OCI-M1 (cell line): ENCODE measurements at regions not wholly inside any gene's neighbourhood (a gene's known extent, or its start where the extent isn't known, plus 50 kb on each side); places are given as distances from the start of the nearest gene placed in this dataset.

Experiments used
- DNase-seq: peaks from one replicate; lab custom pipeline; 2025; lab: John Stamatoyannopoulos, UW

DNA sequence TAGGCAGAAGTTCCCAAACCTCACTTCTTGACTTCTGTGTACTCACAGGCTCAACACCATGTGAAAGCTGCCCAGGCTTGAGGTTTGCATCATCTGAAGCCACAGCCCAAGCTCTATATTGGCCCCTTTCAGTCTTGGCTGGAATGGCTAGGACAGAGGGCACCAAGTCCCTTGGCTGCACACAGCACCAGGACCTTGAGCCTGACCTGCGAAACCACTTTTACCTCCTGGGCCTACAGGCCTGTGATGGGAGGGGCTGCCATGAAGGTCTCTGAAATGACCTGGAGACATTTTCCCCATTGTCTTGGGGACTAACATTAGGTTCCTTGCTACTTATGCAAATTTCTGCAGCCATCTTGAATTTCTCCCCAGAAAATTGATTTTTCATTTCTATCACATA lies 288.3 kb upstream of the ZC3H12C start:
- no peak for DNase-seq

DNA sequence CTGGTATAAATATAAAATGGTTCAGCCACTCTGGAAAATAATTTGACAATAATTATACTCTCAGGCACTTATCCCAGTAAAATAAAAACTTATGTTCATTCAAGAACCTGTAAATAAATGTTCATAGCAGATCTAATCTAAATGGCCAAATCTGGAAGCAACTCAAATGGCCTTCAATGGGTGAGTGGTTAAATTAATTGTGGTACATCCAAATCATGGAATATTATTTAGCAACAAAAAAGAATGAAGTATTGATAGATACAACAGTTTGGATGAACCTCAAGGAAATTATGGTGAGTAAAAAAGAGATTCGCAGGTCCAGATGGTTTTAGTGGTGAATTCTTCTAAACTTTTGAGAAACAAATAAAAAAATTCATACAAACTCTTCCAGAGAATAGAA lies 287.0 kb upstream of the ZC3H12C start:
- DNase-seq = no peak

DNA sequence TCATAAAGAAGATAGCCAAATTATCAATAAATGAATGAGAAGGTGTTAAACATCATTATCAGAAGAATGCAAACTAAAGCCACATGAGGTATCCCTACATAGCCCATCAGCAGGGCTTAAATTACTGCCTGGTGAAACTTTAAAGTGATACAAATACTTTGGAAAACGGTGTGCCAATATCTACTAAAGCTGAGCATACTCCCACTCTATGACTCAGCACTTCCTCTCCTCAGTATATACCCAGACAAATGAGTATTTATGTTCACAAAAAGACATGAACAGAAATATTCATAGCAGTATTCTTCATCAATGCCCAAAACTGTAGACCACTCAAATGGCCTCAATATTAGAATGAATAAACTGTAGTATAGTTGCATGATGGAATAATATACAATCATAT lies 284.6 kb upstream of the ZC3H12C start:
- DNase-seq = peak; percentile 85

DNA sequence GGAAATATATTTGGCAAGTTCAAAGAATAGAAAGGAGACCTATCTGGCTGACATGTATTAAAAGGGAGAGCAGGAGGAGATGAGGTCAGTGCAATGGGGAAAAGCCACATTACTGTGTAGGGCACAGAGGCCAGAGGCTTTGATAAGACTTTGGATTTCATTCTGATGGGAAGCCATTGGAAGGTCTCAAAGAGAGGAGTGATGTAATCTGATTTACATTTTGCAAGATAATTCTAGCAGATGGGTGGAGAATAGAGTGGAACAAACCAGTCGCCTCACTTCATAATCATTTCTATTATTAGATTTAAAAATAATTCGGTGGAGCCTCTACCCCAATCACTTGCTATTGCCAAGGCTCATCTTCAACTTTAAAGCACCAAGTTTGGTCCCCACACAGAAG lies 278.4 kb upstream of the ZC3H12C start:
- no peak for DNase-seq

DNA sequence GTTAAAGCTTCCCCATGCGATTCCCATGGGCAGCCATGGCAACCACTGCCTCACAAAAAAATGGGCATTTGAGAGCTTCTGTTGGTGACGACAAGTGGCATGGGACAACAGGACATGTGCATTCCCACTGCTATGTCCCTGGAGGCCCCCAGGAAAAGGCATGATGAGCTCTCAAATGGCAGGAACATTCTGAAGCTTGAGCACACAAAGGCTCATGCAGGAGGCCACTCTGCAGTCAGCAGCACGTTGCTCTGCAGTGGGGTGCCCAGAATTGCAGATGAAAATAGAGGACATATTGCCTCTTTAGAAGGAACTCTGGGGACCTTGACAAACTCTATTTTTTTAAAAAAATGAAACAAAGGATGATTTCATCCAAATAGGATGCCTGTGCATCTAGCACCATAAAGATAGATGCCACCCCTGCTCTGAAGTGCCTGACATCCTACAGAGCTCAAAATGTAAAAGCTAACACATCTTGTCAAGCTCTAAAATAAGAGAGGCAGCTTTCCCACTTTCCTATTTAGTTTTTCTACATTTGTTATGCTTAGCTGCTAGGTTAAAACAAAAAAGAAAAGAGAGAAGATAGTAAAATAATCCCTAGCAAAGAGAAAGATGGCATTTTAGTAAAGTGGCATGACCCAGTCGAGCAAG lies 277.6 kb upstream of the ZC3H12C start:
- no peak for DNase-seq

DNA sequence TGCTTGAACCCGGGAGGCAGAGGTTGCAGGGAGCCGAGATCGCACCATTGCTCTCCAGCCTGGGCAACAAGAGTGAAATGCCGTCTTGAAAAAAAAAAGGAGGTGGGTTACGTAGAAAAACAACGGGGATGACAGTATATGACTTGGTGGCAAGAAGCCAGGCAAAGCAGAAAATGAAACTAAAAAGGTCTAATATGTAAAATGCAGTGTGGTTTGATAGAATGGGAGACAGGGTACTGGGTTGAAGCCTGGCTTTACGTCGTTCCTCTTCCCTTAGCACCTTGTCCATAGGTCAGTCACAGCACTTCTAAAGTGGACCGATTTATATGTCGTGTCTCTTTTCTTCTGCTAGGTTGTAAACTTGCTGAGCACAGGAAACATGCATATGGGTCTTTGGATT lies 274.9 kb upstream of the ZC3H12C start:
- peak; percentile 78 for DNase-seq

DNA sequence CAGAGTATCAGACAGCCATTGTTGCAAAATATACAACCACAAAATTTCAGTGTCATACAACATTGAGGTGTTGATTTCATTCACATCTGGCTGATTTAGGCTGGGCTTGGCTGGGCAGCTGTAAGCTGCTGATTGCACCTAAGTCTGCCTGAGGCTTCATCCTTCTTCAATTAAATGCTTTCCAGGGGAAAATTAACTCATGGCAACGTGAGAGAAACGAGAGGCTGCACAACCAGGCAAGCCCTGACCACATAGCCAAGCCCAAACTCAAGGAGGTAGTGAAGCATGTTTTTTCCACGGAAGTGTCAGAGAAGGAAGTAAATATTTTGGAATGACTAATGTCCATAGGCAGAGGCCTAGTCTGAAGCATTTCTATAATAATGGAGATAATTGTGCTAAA lies 273.8 kb upstream of the ZC3H12C start:
- peak; percentile 58 for DNase-seq

DNA sequence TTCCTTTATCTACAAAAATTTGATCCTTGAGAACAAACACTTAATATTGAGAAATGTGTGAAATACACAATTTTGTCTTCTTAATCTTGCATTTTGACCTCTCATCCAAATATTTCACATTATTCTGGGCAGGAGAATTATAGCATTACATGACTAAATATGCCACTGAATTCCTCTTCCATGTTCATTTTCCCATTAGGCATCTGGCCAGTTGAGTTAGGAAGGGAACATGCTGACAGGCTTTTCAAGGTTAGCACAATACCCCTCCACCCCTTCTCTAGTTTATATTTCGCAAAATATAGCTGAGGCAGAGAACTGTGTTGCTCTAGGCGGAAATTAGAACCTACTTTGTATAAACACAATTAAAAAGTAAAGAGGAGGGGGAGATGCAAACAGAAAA lies 271.7 kb upstream of the ZC3H12C start:
- no peak for DNase-seq

DNA sequence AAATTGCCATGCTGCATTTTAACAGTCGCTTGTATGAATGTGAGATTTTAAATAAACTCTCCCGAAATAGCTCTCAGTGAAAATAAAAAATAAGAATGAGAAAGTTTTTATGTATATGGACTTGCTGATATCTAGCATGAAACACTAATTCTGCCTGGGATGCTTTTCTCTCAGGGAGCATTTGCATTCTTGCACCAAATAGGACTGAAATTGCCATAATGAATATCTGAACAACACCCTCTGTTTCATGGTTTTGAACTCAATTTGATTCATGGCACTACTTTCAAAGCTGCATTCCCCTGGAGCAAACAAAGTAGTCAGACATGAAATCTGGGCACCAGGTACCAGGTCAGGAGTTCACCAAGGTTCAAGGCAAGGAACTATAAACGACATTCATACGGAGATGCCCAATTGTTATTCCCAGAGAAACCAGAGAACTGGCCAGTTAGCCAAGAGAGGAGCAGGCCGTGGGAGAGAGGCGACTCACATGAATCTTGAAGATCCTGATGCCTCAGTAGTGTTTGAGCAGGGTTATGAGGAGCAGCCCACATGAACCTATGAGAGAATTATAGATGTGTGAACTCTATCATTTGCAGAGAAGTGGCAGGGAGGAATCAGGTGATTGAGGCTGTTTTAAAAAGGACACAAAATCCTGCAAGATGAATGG lies 270.6 kb upstream of the ZC3H12C start:
- DNase-seq = no peak

DNA sequence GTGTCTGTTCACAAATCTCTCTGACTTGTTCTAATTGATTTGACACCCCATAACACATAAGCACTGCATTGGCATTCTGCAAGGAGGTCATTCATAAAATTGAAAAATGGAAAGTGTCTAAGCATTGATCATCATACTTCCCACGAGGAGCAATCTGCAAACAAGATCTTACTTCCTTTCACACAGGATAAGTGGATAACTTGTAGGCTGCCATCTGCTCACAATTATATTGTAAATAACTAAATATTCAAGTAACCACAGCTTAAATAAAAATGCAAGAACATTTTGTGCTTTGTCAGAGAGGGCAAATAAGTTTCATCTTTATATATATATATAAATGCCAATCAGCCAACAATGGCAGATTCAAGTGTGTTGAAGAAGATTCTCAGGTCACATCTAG lies 264.8 kb upstream of the ZC3H12C start:
- no peak for DNase-seq

DNA sequence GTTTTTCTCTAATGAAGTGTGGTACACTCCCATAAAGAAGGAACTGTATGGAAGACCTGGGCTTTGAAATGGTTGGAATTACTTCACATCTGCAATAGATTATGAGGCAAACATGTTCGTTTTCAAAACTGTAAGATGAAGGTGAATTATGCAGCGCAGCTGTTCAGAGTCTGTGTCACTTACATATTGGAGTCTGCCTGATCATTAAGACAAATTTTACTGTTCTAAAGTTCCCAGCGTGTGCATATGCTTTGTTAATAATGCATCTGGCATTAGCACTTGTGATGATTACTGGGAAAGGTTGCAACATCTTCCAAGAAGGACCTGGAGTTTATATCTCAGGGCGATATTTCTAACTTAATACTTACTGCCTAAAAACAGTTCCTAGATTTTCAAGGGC lies 255.2 kb upstream of the ZC3H12C start:
- DNase-seq = peak; percentile 47

DNA sequence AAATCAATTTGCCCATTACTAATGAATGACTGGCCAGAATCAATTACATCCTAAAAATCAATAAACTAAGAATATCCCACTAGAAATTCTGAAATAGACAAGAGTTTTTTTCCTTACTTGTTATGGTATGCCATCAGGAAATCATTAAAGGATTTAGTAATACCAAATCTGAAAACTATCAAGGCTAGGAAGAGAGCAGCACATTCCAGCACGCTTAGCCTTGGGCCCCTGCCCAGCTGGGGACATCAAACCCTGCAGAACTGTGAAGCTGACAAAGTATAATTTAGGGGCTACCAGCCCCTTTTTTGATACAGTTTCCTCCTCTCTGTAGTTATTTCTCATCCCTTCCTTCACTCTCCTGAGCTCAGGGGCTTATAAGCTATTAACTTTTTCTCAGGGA lies 247.8 kb upstream of the ZC3H12C start:
- DNase-seq = no peak

DNA sequence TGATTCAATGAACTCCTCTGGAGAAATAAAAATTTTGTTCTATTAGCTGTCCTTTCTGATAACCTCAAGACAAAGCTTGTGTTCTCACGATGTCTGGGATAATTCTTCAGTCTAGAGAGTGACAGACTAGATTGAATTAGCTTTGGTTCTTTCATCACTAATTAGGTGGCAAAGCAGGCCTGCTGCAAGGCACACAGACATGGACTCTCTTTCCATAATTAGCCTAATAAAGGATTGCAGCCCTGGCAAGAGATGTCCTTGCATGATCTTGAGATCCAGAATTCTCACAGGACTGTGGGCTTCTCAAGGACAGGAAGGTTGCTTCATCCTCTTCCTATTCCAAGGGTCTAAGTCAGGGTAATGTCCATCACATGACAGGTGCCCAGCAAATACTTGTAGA lies 245.6 kb upstream of the ZC3H12C start:
- DNase-seq = no peak

DNA sequence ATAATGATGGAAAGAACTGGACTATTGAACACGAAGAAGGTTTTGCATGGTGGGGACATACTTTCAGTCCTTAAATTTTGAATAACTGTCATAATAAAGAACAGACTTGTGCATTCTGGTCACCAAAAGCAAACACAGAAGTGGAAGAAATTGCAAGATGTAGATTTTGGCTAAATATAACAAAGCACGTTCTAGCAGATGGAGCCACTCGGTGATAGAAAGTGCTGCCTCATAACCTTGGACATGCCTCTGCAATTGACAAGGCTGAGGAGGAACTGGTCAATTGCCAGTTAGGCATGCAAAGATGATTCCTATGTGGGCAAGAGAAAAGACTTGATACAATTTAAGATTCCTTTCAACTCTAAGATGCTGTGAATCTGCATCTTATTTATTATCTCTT lies 244.1 kb upstream of the ZC3H12C start:
- DNase-seq = no peak

DNA sequence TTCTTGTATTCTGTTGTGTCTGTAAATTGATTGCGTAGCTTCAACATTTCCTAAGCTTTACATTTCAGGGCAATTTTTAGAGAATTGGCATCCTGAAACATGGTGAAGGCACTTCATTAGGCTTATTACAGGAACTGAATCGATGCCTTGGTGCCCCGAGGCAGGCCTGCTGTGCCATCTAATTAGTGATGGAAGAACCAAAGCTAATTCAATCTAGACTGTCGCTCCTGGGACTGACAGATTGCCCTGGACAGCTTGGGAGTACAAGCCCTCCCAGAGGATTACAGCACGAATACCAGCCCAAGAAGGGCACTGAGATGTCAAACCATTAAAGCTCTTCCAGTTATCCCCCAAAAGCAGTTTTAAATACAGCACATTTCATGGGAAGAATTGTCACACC lies 243.2 kb upstream of the ZC3H12C start:
- DNase-seq = no peak

DNA sequence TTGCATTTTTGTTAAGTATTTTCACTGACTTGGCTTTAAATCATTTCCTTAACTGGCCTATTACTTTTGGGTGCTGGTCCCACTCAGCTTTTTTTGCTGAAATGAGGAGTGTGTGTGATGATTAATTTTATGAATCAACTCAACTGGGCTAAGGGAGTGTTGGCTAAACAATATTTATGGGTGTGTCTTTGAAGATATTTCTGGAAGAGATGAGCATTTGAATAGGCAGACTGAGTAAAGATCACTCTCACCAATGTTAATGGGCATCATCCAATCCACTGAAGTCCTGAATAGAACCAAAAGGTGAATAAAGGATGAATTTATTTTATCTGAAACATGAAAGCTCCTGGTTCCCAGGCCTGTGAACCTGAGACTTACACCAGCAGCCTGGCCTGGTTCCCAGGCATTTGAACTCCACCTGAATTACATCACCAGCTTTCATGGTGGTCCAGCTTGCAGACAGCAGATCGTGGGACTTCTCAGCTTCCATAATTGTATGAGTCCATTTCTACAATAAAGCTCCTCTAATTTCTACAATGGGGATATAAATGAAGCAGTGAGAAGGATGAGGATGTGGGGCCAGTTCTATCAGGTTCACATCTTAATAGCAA lies 241.3 kb upstream of the ZC3H12C start:
- DNase-seq = no peak

DNA sequence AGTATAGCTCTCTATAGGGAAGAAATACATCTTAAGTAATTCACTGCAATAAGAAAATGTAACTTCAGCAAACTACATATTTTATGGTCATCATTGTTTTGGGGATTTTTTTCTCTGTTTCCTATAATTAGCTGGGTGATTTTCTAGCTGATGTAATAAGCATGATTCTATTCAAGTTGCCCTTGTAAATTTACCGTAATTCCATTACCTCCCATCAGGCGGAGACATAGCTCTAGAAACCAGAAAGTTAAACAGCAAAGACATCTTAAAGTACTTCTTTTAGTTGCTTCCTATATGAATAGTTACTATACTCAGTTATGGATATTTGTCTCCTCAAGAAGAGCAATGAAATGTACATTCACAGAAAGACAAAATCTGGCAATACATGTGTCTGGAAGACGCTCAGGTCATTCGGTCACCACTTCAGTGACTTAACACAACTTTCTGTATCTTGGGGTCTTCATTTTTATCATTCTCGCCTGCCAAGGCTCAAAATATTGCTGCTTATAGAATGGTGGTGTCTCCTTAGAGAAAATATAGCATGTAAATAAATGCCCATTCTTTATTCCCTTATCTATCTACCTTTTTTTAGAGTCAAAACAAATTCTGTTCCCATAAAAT lies 239.9 kb upstream of the ZC3H12C start:
- DNase-seq = peak; percentile 97

DNA sequence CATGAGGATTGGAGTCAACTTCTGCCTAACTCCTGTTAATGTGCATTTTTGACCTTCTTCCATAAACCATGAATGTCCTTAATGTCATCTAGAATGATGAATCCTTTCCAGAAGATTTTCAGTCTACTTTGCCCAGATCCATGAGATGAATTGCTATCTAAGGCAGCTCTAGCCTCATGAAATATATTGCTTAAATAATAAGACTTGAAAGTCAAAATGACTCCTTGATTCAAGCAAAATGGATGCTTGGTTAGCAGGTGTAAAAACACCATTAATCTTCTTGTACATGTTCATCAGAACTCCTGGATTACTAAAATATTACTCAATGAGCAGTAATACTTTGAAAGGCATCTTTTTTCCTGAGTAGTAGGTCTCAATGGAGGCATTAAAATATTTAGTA lies 238.5 kb upstream of the ZC3H12C start:
- DNase-seq = no peak

DNA sequence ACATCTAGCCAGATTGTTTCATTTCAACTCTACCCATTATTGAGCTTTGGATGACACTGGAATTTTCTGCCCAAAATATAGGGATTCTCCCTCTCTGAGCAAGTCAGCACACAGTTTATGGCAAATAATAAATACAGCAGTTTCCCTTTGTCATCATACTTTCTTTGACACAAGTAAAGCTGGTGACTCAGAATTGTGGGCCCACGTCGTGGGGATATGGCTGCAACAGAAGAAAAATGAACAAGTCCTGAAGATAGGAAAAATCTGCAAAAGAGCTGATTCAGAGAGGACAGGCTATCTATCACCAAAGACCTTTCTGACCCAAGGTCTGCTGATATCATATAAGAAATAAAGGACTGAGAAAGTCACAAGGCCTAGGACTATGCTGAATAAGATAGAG lies 236.3 kb upstream of the ZC3H12C start:
- DNase-seq = peak; percentile 72

DNA sequence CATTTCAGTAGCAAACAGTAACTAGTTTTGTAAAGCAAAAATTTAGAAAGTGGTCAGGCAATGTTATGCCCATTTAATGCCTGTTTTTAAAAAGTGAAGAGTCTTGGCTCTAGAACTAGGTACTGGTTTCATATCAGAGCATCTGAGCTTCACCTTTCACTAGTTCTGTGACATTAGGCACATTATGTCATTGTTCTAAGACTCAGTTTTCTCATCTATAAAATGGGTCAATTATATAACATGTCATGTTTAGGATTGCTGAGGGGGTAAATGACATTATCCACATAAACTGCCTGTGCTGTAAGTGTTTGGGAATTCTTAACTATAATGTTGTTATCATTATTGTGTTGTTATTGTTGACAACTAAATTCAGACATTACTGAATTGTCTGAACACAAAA lies 235.6 kb upstream of the ZC3H12C start:
- DNase-seq = no peak

DNA sequence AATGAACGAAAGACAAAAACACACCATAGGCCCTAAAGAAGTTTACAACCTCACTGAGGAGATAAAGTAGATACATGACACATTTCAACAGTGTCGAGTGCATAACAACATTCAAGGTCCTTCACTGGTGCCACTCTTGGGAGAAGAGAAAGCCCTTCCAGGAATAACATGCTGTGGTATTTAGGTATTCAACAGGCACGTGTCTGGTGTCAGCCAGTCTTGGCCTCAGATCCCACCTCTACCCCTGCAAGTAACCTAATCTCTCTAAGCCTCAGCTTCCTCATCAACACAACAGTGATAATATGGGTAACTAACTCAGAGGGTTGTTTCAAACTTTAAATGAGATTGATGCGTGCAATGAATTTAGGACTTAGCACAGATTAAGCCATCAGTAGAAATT lies 235.0 kb upstream of the ZC3H12C start:
- peak; percentile 67 for DNase-seq

DNA sequence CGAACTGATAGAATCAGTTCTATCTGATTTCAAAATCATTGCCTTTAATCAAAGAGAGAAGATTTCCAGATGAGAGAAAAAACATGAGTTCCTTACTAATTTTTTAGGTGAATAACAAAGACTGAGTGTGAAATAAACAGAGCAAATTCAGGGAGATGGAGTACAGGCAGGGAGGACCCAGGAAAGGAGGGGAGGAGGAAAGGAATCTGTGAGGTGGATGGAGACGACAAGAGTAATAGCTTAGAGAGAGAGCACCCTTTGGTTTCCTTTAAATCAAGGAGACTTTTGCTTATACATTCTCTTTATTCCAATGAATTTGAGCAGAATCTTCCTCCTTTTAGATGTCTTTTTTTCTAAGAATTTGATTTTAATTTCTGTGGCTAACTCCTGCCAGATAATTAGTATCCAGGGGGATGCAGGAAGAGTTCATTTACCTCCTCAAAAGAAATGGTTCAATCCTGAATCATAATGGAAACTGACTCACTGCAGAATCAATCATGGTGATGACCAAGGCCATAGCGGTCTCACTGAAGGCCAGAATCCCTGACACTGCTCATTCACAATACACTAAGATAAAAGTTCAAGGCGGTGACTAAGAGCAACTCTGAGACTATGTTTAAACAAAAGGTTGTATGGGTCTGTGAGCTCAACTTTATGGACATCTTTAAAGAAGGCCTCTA lies 234.0 kb upstream of the ZC3H12C start:
- DNase-seq = no peak

DNA sequence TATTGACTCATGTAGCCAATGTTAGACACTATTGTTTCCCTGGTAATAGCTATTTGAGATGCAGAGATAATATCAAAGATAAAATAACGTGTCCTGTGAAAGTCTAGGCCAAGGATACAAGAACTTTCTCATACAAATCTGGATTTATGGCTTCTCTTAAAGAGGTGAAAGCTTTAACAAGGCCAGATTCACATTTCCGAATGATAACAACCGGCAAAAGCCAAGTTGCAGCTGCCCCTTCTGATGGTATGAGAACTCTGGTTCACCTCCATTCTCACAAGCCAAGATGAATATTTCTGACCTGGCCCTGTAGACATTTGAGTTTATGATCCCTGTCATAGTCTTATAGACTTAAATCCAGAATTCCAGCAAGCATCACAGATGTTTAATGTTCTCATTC lies 230.4 kb upstream of the ZC3H12C start:
- no peak for DNase-seq
